Stomach smooth muscle (tissue), 2 donors: ENCODE measurements at regions not wholly inside any gene's neighbourhood (a gene's known extent, or its start where the extent isn't known, plus 50 kb on each side); places are given as distances from the start of the nearest gene placed in this dataset.

Experiments used
- H3K27ac ChIP-seq: one replicate; pipeline ENCODE4 v1.7.0; 2013; ENCODE audit warnings: mild to moderate bottlenecking, low read length, inconsistent platforms
- H3K27me3 ChIP-seq, 2 donors: one replicate each; pipeline ENCODE4 v1.7.0; 2013; ENCODE audit warnings: low read length in 2 of 2; ENCODE audit not compliant: insufficient read depth in 2 of 2, control insufficient read depth in 1 of 2
- H3K36me3 ChIP-seq, 2 donors: one replicate each; pipeline ENCODE4 v1.7.0; 2013; ENCODE audit warnings: low read length in 2 of 2; ENCODE audit not compliant: control insufficient read depth in 2 of 2, insufficient read depth in 2 of 2
- H3K4me1 ChIP-seq: one replicate; pipeline ENCODE4 v1.7.0; 2013; ENCODE audit warnings: low read length; ENCODE audit not compliant: control insufficient read depth, insufficient read depth
- H3K4me3 ChIP-seq, 2 donors: one replicate each; pipeline ENCODE4 v1.7.0; 2013; ENCODE audit warnings: low read length in 2 of 2
- H3K9ac ChIP-seq, 2 donors: one replicate each; pipeline ENCODE4 v1.7.0; 2013; ENCODE audit warnings: low read length in 2 of 2, mild to moderate bottlenecking in 1 of 2
- H3K9me3 ChIP-seq, 2 donors: one replicate each; pipeline ENCODE4 v1.7.0; 2013; ENCODE audit warnings: low read length in 2 of 2; ENCODE audit not compliant: control insufficient read depth in 2 of 2
- donor health status: healthy.
- donor health status: Pancreatic carcinoma.

GRCh38 chr14:89629383-89629782 lies 212.3 kb upstream of the FOXN3 start:
- H3K4me1 ChIP-seq, result peaks cover 13% of the 10 kb centered on the region
- H3K27me3 ChIP-seq, result no peaks in the 10 kb centered on the region

GRCh38 chr14:89628521-89628920 lies 211.5 kb upstream of the FOXN3 start:
- no peaks in the 10 kb centered on the region for H3K9me3 ChIP-seq
- H3K36me3 ChIP-seq, result no peaks in the 10 kb centered on the region
- peaks cover 17% of the 10 kb centered on the region for H3K4me1 ChIP-seq
- H3K27me3 ChIP-seq, result no peaks in the 10 kb centered on the region
- H3K9ac ChIP-seq, result no peak overlapping the region
- no peak overlapping the region for H3K27ac ChIP-seq
- no peak overlapping the region for H3K4me3 ChIP-seq

More at GRCh38 chr14:89629383-89629782, 212.3 kb upstream of the FOXN3 start:
- H3K36me3 ChIP-seq, result no peaks in the 10 kb centered on the region
- H3K27ac ChIP-seq, result no peak overlapping the region
- H3K9ac ChIP-seq, result no peak overlapping the region
- no peak overlapping the region for H3K4me3 ChIP-seq
- no peaks in the 10 kb centered on the region for H3K9me3 ChIP-seq

- Histone ChIP-seq H3K27me3 (no peaks in the 10 kb centered on the region), H3K4me3 (no peak overlapping the region), H3K9ac (no peak overlapping the region), H3K9me3 (no peaks in the 10 kb centered on the region), H3K36me3 (no peaks in the 10 kb centered on the region), H3K4me1 (peaks cover 17% of the 10 kb centered on the region), H3K27ac (no peak overlapping the region)
Observed at GRCh38 chr14:89626233-89626806, 209.3 kb upstream of the FOXN3 start.

GRCh38 chr14:89625731-89626232 lies 208.7 kb upstream of the FOXN3 start:
- H3K4me1 ChIP-seq, result peaks cover 17% of the 10 kb centered on the region
- peak overlapping the region; percentile 15 to 59 for H3K4me3 ChIP-seq
- H3K9ac ChIP-seq, result peak overlapping the region; percentile 42 to 64
- peak overlapping the region; percentile 55 for H3K27ac ChIP-seq
- H3K36me3 ChIP-seq, result no peaks in the 10 kb centered on the region
- H3K27me3 ChIP-seq, result no peaks in the 10 kb centered on the region
- no peaks in the 10 kb centered on the region for H3K9me3 ChIP-seq

- no peaks in the 10 kb centered on the region for H3K9me3 ChIP-seq
- H3K4me3 ChIP-seq, result peak overlapping the region; percentile 15 to 59
- no peaks in the 10 kb centered on the region for H3K27me3 ChIP-seq
- peak overlapping the region; percentile 55 for H3K27ac ChIP-seq
- H3K9ac ChIP-seq, result peak overlapping the region; percentile 42 to 64
- H3K4me1 ChIP-seq, result peaks cover 17% of the 10 kb centered on the region
- H3K36me3 ChIP-seq, result no peaks in the 10 kb centered on the region
Observed at GRCh38 chr14:89625244-89625713, 208.2 kb upstream of the FOXN3 start.

- Histone ChIP-seq H3K9me3 (no peaks in the 10 kb centered on the region), H3K4me1 (peaks cover 17% of the 10 kb centered on the region), H3K27me3 (no peaks in the 10 kb centered on the region), H3K27ac (peak overlapping the region; percentile 55), H3K36me3 (no peaks in the 10 kb centered on the region), H3K9ac (peak overlapping the region; percentile 42 to 64), H3K4me3 (peak overlapping the region; percentile 15 to 24)
Observed at GRCh38 chr14:89624500-89625156, 207.6 kb upstream of the FOXN3 start.

GRCh38 chr14:89621791-89622638 lies 205.0 kb upstream of the FOXN3 start:
- no peak overlapping the region for H3K9ac ChIP-seq
- H3K4me3 ChIP-seq, result no peak overlapping the region
- no peak overlapping the region for H3K27ac ChIP-seq
- peaks cover 20% of the 10 kb centered on the region for H3K4me1 ChIP-seq
- no peaks in the 10 kb centered on the region for H3K36me3 ChIP-seq
- H3K27me3 ChIP-seq, result no peaks in the 10 kb centered on the region
- no peaks in the 10 kb centered on the region for H3K9me3 ChIP-seq

- H3K27me3 ChIP-seq, result no peaks in the 10 kb centered on the region
- no peak overlapping the region for H3K9ac ChIP-seq
- H3K9me3 ChIP-seq, result no peaks in the 10 kb centered on the region
- H3K4me1 ChIP-seq, result peaks cover 20% of the 10 kb centered on the region
- no peaks in the 10 kb centered on the region for H3K36me3 ChIP-seq
- H3K4me3 ChIP-seq, result no peak overlapping the region
- H3K27ac ChIP-seq, result no peak overlapping the region
Observed at GRCh38 chr14:89621009-89621421, 204.0 kb upstream of the FOXN3 start.

- H3K4me1 ChIP-seq, result peaks cover 16% of the 10 kb centered on the region
- no peaks in the 10 kb centered on the region for H3K36me3 ChIP-seq
- H3K27me3 ChIP-seq, result no peaks in the 10 kb centered on the region
- H3K9ac ChIP-seq, result no peak overlapping the region
- no peak overlapping the region for H3K4me3 ChIP-seq
- no peaks in the 10 kb centered on the region for H3K9me3 ChIP-seq
- H3K27ac ChIP-seq, result no peak overlapping the region
Observed at GRCh38 chr14:89620436-89620835, 203.4 kb upstream of the FOXN3 start.

- Histone ChIP-seq H3K36me3 (no peaks in the 10 kb centered on the region), H3K9me3 (no peaks in the 10 kb centered on the region), H3K9ac (peak overlapping the region; percentile 55 to 69), H3K4me1 (peaks cover 9% of the 10 kb centered on the region), H3K27ac (no peak overlapping the region), H3K4me3 (peak overlapping the region; percentile 61 to 81), H3K27me3 (no peaks in the 10 kb centered on the region)
Observed at GRCh38 chr14:89619596-89619995, 202.6 kb upstream of the FOXN3 start.
